Mesothelial cell of epicardium (in vitro differentiated cells): ENCODE measurements at regions not wholly inside any gene's neighbourhood (a gene's known extent, or its start where the extent isn't known, plus 50 kb on each side); places are given as distances from the start of the nearest gene placed in this dataset.

Experiments used
- DNase-seq, 2 experiments: peaks; one replicate each; pipeline ENCODE4 v3.0.0; 2021; ENCODE audit warnings: low spot score in 2 of 2; ENCODE audit not compliant: unreplicated experiment in 2 of 2
- H3K27ac Mint-ChIP-seq: 2 replicates; pipeline ENCODE4 v1.8.0; 2021; ENCODE audit warnings: mixed read lengths
- H3K27me3 Mint-ChIP-seq: 2 replicates; pipeline ENCODE4 v1.8.0; 2021; ENCODE audit warnings: low read depth, mixed read lengths
- H3K36me3 Mint-ChIP-seq: 2 replicates; pipeline ENCODE4 v1.8.0; 2021; ENCODE audit warnings: mixed read lengths
- H3K4me1 Mint-ChIP-seq: 2 replicates; pipeline ENCODE4 v1.8.0; 2021; ENCODE audit warnings: mixed read lengths
- H3K4me3 Mint-ChIP-seq: 2 replicates; pipeline ENCODE4 v1.8.0; 2021; ENCODE audit warnings: mild to moderate bottlenecking, moderate library complexity, mixed read lengths
- H3K9me3 Mint-ChIP-seq: 2 replicates; pipeline ENCODE4 v1.8.0; 2021; ENCODE audit warnings: mixed read lengths
- CTCF ChIP-seq: fragments of 200-600 bp; sonication (generic); IDR thresholded peaks from one replicate; pipeline ENCODE4 v1.5.0; 2021; ENCODE audit warnings: antibody characterized with exemption; ENCODE audit not compliant: unreplicated experiment

GRCh38 chr3:170711786-170712185 is 125.9 kb upstream of the SLC7A14 start:
- peaks cover 31% of the 10 kb centered on the region for H3K4me1 Mint-ChIP-seq
- H3K9me3 Mint-ChIP-seq: peaks cover 44% of the 10 kb centered on the region
- no peak overlapping the region for H3K27ac Mint-ChIP-seq

GRCh38 chr3:170709046-170709445 is 123.2 kb upstream of the SLC7A14 start:
- H3K36me3 Mint-ChIP-seq: peaks cover 18% of the 10 kb centered on the region
- no peak for DNase-seq
- H3K4me3 Mint-ChIP-seq: no peak overlapping the region
- H3K9me3 Mint-ChIP-seq: peaks cover 30% of the 10 kb centered on the region
- H3K4me1 Mint-ChIP-seq: peaks cover 21% of the 10 kb centered on the region
- no peak overlapping the region for H3K27ac Mint-ChIP-seq
- no peaks in the 10 kb centered on the region for H3K27me3 Mint-ChIP-seq
- no peak for TF ChIP-seq CTCF

More at GRCh38 chr3:170711786-170712185, 125.9 kb upstream of the SLC7A14 start:
- TF ChIP-seq CTCF: no peak
- H3K36me3 Mint-ChIP-seq: peaks cover 27% of the 10 kb centered on the region
- H3K4me3 Mint-ChIP-seq: no peak overlapping the region
- H3K27me3 Mint-ChIP-seq: no peaks in the 10 kb centered on the region
- no peak for DNase-seq

GRCh38 chr3:170707899-170708298 is 122.0 kb upstream of the SLC7A14 start:
- Mint-ChIP-seq H3K27ac (no peak overlapping the region), H3K27me3 (no peaks in the 10 kb centered on the region), H3K9me3 (peaks cover 33% of the 10 kb centered on the region), H3K4me3 (no peak overlapping the region), H3K4me1 (peaks cover 10% of the 10 kb centered on the region), H3K36me3 (peaks cover 18% of the 10 kb centered on the region)
- DNase-seq: no peak
- TF ChIP-seq CTCF: no peak

GRCh38 chr3:170705131-170705530 is 119.3 kb upstream of the SLC7A14 start:
- Mint-ChIP-seq H3K27ac (peak overlapping the region; percentile 47), H3K27me3 (no peaks in the 10 kb centered on the region), H3K36me3 (peaks cover 10% of the 10 kb centered on the region), H3K9me3 (peaks cover 18% of the 10 kb centered on the region), H3K4me3 (no peak overlapping the region), H3K4me1 (peaks cover 5% of the 10 kb centered on the region)
- DNase-seq: no peak
- no peak for TF ChIP-seq CTCF

- no peak overlapping the region for H3K27ac Mint-ChIP-seq
- peaks cover 3% of the 10 kb centered on the region for H3K9me3 Mint-ChIP-seq
- DNase-seq: no peak
- peaks cover 16% of the 10 kb centered on the region for H3K4me1 Mint-ChIP-seq
- TF ChIP-seq CTCF: no peak
- H3K27me3 Mint-ChIP-seq: no peaks in the 10 kb centered on the region
- no peak overlapping the region for H3K4me3 Mint-ChIP-seq
- no peaks in the 10 kb centered on the region for H3K36me3 Mint-ChIP-seq
These were observed 117.3 kb upstream of the SLC7A14 start for GRCh38 chr3:170703121-170703588.
